ENCODE measurements at regions not wholly inside any gene's neighbourhood (a gene's known extent, or its start where the extent isn't known, plus 50 kb on each side); places are given as distances from the start of the nearest gene placed in this dataset.

DNA sequence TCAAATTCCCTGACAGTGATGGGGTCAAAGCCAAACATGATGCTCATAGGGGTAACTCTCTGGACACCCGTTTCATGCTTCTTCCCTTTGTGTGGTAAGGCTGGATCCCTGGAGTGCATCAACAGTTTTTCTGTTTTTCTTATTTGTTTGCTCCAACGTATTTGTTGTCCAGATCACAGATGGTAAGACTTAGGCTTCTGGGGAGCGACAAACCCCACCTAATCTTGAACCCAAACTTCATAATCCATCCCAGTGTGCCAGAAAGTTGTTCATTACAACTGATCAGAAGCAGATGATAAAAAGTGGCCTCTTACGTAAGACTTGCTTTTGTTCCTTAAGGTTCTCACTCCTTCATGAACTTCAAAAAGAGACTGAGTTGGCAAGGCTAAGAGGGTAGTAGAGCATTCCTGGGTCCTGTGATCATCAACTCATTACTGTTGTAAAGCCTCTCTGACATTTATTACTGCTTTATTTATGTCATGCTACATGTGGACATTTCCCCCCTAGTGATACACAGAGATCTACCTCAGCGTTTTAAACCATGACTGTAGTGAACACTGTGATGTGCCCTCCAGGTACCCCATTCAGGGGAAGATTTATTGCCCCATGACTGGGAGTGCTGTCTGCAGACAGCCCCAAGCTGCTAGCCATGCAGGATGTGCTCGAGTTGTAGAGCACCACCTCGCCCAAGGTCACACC is 125.6 kb downstream of the CCDC71L start:
- TF ChIP-seq, protein P1, sequence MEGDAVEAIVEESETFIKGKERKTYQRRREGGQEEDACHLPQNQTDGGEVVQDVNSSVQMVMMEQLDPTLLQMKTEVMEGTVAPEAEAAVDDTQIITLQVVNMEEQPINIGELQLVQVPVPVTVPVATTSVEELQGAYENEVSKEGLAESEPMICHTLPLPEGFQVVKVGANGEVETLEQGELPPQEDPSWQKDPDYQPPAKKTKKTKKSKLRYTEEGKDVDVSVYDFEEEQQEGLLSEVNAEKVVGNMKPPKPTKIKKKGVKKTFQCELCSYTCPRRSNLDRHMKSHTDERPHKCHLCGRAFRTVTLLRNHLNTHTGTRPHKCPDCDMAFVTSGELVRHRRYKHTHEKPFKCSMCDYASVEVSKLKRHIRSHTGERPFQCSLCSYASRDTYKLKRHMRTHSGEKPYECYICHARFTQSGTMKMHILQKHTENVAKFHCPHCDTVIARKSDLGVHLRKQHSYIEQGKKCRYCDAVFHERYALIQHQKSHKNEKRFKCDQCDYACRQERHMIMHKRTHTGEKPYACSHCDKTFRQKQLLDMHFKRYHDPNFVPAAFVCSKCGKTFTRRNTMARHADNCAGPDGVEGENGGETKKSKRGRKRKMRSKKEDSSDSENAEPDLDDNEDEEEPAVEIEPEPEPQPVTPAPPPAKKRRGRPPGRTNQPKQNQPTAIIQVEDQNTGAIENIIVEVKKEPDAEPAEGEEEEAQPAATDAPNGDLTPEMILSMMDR (IDR thresholded peaks at IDR 0.05) = no peak
- TF ChIP-seq POLR2AphosphoS5 (IDR thresholded peaks at IDR 0.05) = peak in 1 of 3 donors; percentile 44

Data from breast epithelium (tissue), 3 donors.